ENCODE measurements at regions not wholly inside any gene's neighbourhood (a gene's known extent, or its start where the extent isn't known, plus 50 kb on each side); places are given as distances from the start of the nearest gene placed in this dataset.

- DNase-seq, result peak; percentile 3
- intact Hi-C loops (cut with DNase I; ENCODE audit: low total_unique reads), result no loop called here
- no peaks in the 10 kb centered on the region for H3K27me3 ChIP-seq
- H3K36me3 ChIP-seq (ENCODE audit: low read depth, missing control alignments), result no peaks in the 10 kb centered on the region
- no peak overlapping the region for H3K4me3 ChIP-seq
- WGBS, 2 donors, result 77 to 87% methylated on average over 3 of the region's 3 CpGs
- H3K9me3 ChIP-seq, result no peaks in the 10 kb centered on the region
- TF ChIP-seq POLR2A (IDR thresholded peaks at IDR 0.05) (no peak), CTCF (IDR thresholded peaks at IDR 0.05) (no peak)
- H3K27ac ChIP-seq, result no peak overlapping the region
- no peaks in the 10 kb centered on the region for H3K4me1 ChIP-seq
Observed at GRCh38 chr1:36562181-36562685, 79.5 kb upstream of the CSF3R start.

GRCh38 chr1:36561361-36561724, 78.6 kb upstream of the CSF3R start:
- WGBS, 2 donors, result 80 to 86% methylated on average over 9 of the region's 9 CpGs
- no peak overlapping the region for H3K4me3 ChIP-seq
- no peak overlapping the region for H3K27ac ChIP-seq
- H3K36me3 ChIP-seq (ENCODE audit: low read depth, missing control alignments), result no peaks in the 10 kb centered on the region
- intact Hi-C loops (cut with DNase I; ENCODE audit: low total_unique reads), result no loop called here
- H3K9me3 ChIP-seq, result no peaks in the 10 kb centered on the region
- H3K27me3 ChIP-seq, result no peaks in the 10 kb centered on the region
- TF ChIP-seq POLR2A (IDR thresholded peaks at IDR 0.05), result no peak
- no peak for TF ChIP-seq CTCF (IDR thresholded peaks at IDR 0.05)
- no peaks in the 10 kb centered on the region for H3K4me1 ChIP-seq
- peak; percentile 2 for DNase-seq

- Histone ChIP-seq H3K36me3 (ENCODE audit: low read depth, missing control alignments) (no peaks in the 10 kb centered on the region), H3K27me3 (no peaks in the 10 kb centered on the region), H3K27ac (no peak overlapping the region), H3K4me1 (no peaks in the 10 kb centered on the region), H3K4me3 (no peak overlapping the region), H3K9me3 (no peaks in the 10 kb centered on the region)
- WGBS, 2 donors, result 73 to 74% methylated on average over 12 of the region's 12 CpGs
- DNase-seq, result peak; percentile 13
- intact Hi-C loops (cut with DNase I; ENCODE audit: low total_unique reads), result no loop called here
- TF ChIP-seq POLR2A (IDR thresholded peaks at IDR 0.05) (no peak), CTCF (IDR thresholded peaks at IDR 0.05) (no peak)
Observed at GRCh38 chr1:36560621-36561360, 78.1 kb upstream of the CSF3R start.

- no peak overlapping the region for H3K4me3 ChIP-seq
- H3K9me3 ChIP-seq, result no peaks in the 10 kb centered on the region
- intact Hi-C loops (cut with DNase I; ENCODE audit: low total_unique reads), result no loop called here
- no peaks in the 10 kb centered on the region for H3K36me3 ChIP-seq (ENCODE audit: low read depth, missing control alignments)
- H3K4me1 ChIP-seq, result no peaks in the 10 kb centered on the region
- H3K27me3 ChIP-seq, result no peaks in the 10 kb centered on the region
- peak; percentile 3 for DNase-seq
- TF ChIP-seq POLR2A (IDR thresholded peaks at IDR 0.05), result no peak
- TF ChIP-seq CTCF (IDR thresholded peaks at IDR 0.05), result no peak
- WGBS, 2 donors, result 51 to 73% methylated on average over 8 of the region's 8 CpGs
- H3K27ac ChIP-seq, result no peak overlapping the region
Observed at GRCh38 chr1:36560177-36560576, 77.5 kb upstream of the CSF3R start.

- intact Hi-C loops (cut with DNase I; ENCODE audit: low total_unique reads), result no loop called here
- no peaks in the 10 kb centered on the region for H3K9me3 ChIP-seq
- peak; percentile 6 for DNase-seq
- no peaks in the 10 kb centered on the region for H3K27me3 ChIP-seq
- H3K36me3 ChIP-seq (ENCODE audit: low read depth, missing control alignments), result no peaks in the 10 kb centered on the region
- no peak for TF ChIP-seq CTCF (IDR thresholded peaks at IDR 0.05)
- TF ChIP-seq POLR2A (IDR thresholded peaks at IDR 0.05), result no peak
- H3K4me3 ChIP-seq, result no peak overlapping the region
- 66 to 77% methylated on average over 7 to 8 of the region's 8 CpGs for WGBS, 2 donors
- no peak overlapping the region for H3K27ac ChIP-seq
- H3K4me1 ChIP-seq, result no peaks in the 10 kb centered on the region
Observed at GRCh38 chr1:36559061-36559460, 76.3 kb upstream of the CSF3R start.

Data from testis (tissue), 2 donors.